ENCODE measurements at regions not wholly inside any gene's neighbourhood (a gene's known extent, or its start where the extent isn't known, plus 50 kb on each side); places are given as distances from the start of the nearest gene placed in this dataset.

DNA sequence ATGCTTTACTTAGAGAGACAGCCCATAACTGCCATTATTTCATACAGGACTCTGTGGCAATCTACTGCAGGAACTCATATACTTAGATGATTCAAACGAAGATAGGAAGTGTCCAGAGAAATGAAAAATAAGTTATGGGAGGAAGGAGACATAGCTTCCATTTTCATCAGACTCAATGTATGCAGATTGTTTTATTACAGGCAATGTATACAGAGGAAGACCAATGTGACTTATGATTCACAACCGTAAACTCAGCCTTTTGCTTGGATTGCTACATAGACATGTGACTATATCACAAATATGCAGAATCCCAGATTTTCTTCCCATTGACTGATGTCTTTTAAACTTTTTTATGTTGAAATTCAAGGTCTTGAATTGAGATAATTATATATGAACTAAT, 793.4 kb downstream of the SATB2 start:
- TF ChIP-seq EZH2 (IDR thresholded peaks at IDR 0.05) (no peak), POLR2AphosphoS5 (IDR thresholded peaks at IDR 0.05; ENCODE audit: borderline replicate concordance, low read depth, low read length) (no peak), FOXP2 (optimal IDR thresholded peaks at IDR 0.05; ENCODE audit: control extremely low read depth, extremely low read length, insufficient read depth) (no peak)
